ENCODE measurements at regions not wholly inside any gene's neighbourhood (a gene's known extent, or its start where the extent isn't known, plus 50 kb on each side); places are given as distances from the start of the nearest gene placed in this dataset.
A peak's percentile ranks its signal among the peaks of the same experiment; 100 is the strongest.
"Not testable (repeated sequence)": the region's sequence is repeated elsewhere in the genome, so short reads cannot be mapped to it uniquely, and the experiment has no call there.

DNA sequence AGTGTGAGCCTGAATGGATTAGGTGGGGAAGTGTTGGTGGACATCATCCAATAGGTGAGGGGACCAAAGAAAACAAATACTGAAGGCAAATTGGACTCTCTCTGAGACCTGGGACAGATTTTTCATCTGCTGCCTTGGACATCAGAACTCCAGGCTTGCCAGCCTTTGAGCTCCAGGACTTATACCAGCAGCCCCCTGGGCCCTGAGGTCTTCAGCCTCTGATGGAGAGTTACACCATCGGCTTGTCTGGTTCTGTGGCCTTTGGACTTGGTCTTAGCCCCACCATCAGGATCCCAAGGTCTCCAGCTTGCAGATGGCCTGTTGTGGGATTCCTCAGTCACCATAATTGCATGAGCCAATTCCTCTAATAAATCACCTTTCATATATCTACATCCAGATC lies 80.8 kb upstream of the SLC8A3 start:
- no peak for DNase-seq

DNA sequence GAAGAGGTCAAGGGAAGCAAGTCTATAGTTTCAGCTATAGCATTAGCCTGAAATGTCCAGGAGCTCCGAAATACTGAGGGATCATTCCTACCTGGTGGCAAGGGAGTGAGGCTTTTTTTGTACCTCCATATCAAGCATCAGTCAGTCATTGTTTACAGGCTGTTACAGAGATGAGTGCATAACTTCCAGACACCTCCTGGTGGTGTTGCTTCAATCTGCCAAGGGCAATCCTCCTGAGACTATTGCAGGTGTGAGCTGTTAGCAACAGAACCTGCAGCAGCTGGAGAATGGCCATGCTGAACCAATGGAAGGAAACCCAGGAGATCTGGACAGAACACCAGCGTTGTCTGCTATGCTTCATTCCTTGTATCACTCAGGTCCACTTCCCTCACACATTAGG lies 80.0 kb upstream of the SLC8A3 start:
- no peak for DNase-seq

DNA sequence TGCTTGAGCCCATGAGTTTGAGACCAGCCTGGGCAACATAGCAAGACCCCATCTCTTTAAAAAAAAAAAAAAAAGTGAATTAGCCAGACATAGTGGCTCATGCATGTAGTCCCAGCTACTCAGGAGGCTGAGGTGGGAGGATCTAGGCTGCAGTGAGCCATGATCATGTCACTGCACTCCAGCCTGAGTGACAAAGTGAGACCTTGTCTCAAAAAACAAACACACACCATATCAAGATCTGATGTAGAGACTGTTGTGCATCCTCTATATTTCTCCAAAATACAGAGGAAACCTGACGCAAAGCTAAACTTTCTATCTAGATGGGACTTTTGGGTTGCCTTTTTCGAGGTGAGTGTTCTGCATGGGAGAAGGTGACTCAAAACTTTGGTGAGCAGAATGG lies 77.4 kb upstream of the SLC8A3 start:
- no peak for DNase-seq

DNA sequence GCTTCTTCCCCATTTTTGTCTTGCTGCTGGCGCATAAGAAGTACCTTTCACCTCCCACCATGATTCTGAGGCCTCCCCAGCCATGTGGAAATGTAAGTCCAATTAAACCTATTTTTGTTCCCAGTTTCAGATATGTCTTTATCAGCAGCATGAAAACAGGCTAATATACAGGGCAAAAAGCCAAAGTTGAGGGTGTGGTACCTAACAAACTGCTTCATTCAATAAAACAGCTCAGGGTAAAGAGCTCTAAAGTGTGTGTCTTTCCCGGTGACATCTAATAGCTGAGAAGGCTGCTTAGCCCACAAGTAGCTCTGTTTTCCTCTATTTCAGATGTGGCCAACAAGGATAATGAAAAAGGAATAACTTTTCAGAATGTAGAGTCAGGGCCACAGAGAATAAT lies 76.7 kb upstream of the SLC8A3 start:
- DNase-seq, result no peak

DNA sequence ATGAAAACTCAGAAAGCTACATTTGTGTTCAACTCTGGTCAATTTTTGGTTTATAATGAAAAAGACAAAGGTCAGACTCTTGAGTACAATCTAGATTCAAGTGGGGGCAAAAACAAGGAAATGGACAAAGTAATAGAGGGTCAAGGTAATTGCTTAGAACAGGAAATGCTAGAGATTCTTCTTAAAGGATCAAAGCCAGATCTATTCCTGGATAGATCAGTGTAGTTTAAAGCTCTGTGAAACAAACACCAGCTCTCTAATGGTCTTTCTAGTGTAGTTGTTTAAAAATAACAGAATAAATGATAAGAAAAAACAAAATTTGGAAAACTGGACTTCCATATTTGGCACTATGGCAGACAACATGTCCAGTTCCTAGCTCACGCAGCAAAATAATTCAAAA lies 70.7 kb upstream of the SLC8A3 start:
- no peak for DNase-seq

DNA sequence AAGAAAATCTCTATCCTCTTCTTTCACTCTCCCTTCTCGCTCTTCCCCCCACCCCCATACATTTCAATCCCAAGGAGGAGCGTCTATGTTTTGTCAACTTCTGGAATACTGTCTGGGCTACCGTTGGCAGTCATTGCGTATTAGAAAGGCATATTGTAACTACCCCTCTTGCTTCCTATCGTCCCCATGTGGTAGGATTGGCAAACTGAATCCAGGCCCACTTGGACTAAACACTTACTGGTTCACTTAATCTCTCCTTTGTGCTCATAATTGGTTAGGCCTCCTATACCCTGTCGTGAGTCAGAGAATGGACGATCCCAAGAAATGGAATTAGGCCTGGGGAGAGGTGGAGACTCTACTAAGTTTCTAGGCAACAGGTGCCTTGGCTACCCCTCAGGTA lies 68.8 kb upstream of the SLC8A3 start:
- DNase-seq, result no peak

DNA sequence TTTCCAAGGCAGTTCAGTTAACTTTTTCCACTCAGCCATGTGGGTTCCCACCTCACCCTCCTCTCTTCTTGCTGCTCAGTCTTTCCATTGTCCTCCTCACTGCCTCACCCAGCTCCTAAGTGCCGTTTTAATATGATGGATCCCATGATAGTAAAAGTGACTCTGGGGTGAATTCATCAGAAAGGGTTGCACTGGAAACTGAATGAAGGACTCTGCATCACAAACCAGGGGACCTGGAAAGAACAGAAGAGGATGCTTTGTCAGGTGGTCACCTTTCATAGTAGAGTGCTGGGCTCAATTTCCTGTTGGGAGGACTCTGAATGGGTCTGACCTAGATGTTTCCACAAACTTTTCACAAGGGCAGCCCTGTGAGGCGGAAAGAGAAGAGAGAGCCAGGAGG lies 67.8 kb upstream of the SLC8A3 start:
- no peak for DNase-seq

DNA sequence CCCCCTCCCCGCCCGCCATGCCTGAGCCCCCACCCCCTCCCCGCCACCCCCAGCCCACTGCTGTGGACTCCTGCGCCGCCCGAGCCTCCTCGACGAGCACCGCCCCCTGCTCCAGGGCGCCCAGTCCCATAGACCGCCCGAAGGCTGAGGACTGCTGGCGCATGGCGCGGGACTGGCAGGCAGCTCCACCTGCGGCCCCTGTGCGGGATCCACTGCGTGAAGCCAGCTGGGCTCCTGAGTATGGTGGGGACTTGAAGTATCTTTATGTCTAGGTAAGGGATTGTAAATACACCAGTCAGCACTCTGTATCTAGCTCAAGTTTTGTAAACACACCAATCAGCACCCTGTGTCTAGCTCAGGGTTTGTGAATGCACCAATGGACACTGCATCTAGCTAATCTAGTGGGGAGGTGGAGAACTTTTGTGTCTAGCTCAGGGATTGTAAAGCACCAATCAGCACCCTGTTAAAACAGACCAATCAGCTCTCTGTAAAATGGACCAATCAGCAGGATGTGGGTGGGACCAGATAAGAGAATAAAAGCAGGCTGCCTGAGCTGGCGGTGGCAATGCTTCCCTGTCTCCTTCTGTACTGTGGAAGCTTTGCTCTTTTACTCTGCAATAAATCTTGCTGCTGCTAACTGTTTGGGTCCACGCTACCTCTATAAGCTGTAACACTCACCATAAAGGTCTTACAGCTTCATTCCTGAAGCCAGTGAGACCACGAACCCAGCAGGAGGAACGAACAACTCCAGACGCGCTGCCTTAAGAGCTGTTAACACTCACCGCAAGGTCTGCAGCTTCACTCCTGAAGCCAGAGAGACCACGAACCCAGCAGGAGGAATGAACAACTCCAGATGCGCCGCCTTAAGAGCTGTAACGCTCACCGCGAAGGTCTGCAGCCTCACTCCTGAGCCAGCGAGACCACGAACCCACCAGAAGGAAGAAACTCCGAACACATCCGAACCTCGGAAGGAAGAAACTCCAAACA lies 66.6 kb upstream of the SLC8A3 start:
- peak; percentile 23 to 65 for DNase-seq

DNA sequence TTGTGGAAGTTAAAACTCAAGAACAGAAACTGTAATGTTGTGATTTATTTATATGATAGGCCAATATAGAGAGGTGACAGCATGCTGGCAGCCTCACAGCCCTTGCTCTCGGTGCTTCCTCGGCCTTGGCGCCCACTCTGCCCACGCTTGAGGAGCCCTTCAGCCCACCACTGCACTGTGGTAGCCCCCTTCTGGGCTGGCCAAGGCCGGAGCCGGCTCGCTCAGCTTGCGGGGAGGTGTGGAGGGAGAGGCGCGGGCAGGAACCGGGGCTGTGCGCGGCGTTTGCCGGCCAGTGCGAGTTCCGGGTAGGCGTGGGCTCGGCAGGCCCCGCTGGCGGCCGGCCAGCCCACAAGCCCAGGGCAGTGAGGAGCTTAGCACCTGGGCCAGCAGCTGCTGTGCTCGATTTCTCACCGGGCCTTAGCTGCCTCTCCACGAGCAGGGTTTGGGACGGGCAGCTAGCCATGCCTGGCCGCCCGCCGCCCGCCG lies 65.8 kb upstream of the SLC8A3 start:
- DNase-seq, result peak; percentile 61 to 81

DNA sequence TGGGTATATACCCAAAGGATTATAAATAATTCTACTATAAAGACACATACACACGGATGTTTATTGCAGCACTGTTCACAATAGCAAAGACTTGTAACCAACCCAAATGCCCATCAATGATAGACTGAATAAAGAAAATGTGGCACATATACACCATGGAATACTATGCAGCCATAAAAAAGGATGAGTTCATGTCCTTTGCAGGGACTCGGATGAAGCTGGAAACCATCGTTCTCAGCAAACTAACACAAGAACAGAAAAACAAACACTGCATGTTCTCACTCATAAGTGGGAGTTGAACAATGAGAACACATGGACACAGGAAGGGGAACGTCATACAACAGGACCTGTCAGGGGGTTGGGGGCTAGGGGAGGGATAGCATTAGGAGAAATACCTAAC lies 64.8 kb upstream of the SLC8A3 start:
- DNase-seq, result not testable (repeated sequence)

DNA sequence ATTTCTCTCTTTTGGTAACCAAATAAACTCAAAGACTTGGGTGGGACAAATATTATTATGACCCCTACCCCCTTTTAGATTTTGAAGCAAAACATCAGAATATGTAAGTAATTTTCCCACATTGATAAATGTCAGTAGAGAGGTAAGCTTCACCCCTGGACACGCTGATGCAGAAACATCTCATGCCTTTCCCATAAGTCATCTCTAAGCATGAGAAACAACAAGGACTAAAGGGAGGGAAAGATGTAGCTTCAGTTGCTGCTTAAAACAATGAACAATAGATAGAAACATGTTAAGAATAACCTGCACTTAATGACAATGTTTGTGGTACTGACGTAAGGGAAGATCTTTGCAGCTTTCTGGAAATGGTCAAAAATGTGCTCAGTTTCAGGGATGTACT lies 56.3 kb upstream of the SLC8A3 start:
- no peak for DNase-seq

DNA sequence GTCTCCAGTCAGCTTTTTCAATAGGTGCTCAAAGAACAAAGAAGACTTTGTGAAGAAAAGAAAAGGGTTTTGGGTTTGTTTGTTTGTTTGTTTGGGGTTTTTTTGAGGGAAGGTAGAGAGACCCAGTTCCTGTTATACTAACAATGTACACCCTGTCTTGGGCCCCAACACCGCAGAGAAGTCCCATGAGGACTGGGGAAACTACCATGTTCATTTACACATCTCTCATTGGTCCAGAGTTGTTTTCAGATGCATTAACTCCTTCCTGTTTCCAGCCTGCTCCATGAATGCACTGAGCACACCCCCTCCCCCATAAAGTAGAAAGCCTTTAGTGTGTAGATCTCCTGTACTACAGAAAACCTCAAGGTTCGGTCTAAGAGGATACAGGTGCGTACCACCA lies 51.1 kb upstream of the SLC8A3 start:
- no peak for DNase-seq

DNA sequence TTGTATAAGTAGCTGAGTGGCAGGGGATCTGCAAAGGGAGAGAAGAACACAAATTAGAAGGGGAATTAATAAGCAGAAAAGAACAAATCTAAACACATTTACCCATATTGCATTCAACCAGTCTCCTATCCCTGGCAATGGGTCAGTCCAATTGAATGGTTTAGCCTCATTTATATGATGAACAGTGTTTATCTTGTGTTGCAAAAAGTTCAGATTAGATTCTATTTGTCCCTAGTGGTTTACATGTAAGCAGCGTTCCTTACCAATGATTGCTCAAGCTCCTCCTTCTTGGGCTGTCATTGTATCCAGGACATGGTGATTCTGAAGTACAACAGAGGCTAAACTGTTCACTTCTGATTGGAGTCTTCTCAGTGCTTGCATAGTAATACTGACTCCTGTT lies 49.9 kb upstream of the SLC8A3 start:
- not testable (repeated sequence) for DNase-seq
